Stimulated activated CD4-positive, alpha-beta T cell treated with anti-CD3 and anti-CD28 coated beads, Interleukin-4, amount 100 ng/mL, for 4 hours (primary cell): ENCODE measurements at regions not wholly inside any gene's neighbourhood (a gene's known extent, or its start where the extent isn't known, plus 50 kb on each side); places are given as distances from the start of the nearest gene placed in this dataset.
"Not testable (repeated sequence)": the region's sequence is repeated elsewhere in the genome, so short reads cannot be mapped to it uniquely, and the experiment has no call there.

Experiments used
- DNase-seq, 2 experiments: peaks; one replicate each; pipeline ENCODE4 v3.0.0-alpha.2; 2020

- no peak for DNase-seq
Measured at GRCh38 chr4:189809241-189809735, 131.4 kb upstream of the FRG1 start.

GRCh38 chr4:189809839-189810238, 130.8 kb upstream of the FRG1 start:
- DNase-seq = no peak

GRCh38 chr4:189810318-189811181, 130.1 kb upstream of the FRG1 start:
- not testable (repeated sequence) for DNase-seq

- no peak for DNase-seq
Measured at GRCh38 chr4:189815404-189816192, 125.1 kb upstream of the FRG1 start.

GRCh38 chr4:189822326-189822725, 118.3 kb upstream of the FRG1 start:
- no peak for DNase-seq

GRCh38 chr4:189823591-189823990, 117.1 kb upstream of the FRG1 start:
- no peak for DNase-seq

- no peak for DNase-seq
Measured at GRCh38 chr4:189825466-189825865, 115.2 kb upstream of the FRG1 start.

- no peak for DNase-seq
Measured at GRCh38 chr4:189826657-189827056, 114.0 kb upstream of the FRG1 start.

- no peak for DNase-seq
Measured at GRCh38 chr4:189828081-189828697, 112.5 kb upstream of the FRG1 start.

GRCh38 chr4:189832528-189832927, 108.1 kb upstream of the FRG1 start:
- DNase-seq = no peak

- no peak for DNase-seq
Measured at GRCh38 chr4:189834616-189835015, 106.1 kb upstream of the FRG1 start.

- no peak for DNase-seq
Measured at GRCh38 chr4:189835505-189835904, 105.2 kb upstream of the FRG1 start.

- DNase-seq = no peak
Measured at GRCh38 chr4:189837471-189837870, 103.2 kb upstream of the FRG1 start.

- DNase-seq = no peak
Measured at GRCh38 chr4:189838821-189839497, 101.7 kb upstream of the FRG1 start.

- DNase-seq = no peak
Measured at GRCh38 chr4:189840356-189840755, 100.3 kb upstream of the FRG1 start.

- DNase-seq = no peak
Measured at GRCh38 chr4:189843413-189844009, 97.2 kb upstream of the FRG1 start.

GRCh38 chr4:189845145-189845846, 95.4 kb upstream of the FRG1 start:
- no peak for DNase-seq

- not testable (repeated sequence) for DNase-seq
Measured at GRCh38 chr4:189846094-189846493, 94.6 kb upstream of the FRG1 start.

GRCh38 chr4:189846608-189847007, 94.1 kb upstream of the FRG1 start:
- DNase-seq = not testable (repeated sequence)

- DNase-seq = not testable (repeated sequence)
Measured at GRCh38 chr4:189848672-189849071, 92.0 kb upstream of the FRG1 start.

- DNase-seq = no peak
Measured at GRCh38 chr4:189850239-189850856, 90.3 kb upstream of the FRG1 start.
